ENCODE measurements at regions not wholly inside any gene's neighbourhood (a gene's known extent, or its start where the extent isn't known, plus 50 kb on each side); places are given as distances from the start of the nearest gene placed in this dataset.

DNA sequence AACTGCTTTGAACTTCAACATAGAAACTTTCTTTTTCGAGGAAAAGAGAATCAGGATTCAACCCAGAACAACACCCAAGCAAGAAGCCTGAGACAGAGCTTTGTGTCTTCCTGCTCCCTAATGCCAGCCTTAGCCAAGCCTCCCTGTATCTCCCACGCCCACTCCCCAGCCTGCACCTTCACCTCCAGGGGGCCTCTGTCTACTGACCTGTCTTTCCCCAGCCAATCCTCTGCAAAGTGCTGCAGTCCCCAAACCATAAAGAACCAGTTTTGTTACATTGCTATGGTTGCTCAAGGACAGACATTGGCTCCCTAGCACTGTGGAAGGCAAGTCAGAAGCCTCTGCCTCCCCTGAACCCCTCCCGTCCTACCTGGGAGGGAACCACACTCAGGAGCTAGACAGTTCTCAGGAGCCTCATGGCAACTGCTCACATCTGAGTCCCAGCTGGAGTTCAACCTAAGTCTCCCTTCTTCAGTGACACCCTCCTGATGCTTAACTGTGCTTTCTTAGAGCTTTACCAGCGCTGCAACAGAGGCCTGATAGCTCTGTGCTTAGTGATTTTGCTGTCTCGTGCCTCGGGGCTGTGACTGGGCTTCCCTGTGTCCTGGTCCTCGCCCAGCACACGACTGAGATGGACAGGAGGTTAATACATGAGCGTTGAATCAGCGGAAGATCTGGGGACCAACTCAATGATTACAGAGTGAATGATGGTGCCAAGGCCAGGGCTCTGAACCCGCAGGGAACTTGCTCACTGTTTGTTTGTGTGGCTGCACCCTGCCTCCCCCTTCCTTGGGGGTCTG lies 101.5 kb upstream of the DUSP22 start:
- no peak for TF ChIP-seq CTCF (IDR thresholded peaks at IDR 0.05; ENCODE audit: partially characterized antibody, unreplicated experiment)

DNA sequence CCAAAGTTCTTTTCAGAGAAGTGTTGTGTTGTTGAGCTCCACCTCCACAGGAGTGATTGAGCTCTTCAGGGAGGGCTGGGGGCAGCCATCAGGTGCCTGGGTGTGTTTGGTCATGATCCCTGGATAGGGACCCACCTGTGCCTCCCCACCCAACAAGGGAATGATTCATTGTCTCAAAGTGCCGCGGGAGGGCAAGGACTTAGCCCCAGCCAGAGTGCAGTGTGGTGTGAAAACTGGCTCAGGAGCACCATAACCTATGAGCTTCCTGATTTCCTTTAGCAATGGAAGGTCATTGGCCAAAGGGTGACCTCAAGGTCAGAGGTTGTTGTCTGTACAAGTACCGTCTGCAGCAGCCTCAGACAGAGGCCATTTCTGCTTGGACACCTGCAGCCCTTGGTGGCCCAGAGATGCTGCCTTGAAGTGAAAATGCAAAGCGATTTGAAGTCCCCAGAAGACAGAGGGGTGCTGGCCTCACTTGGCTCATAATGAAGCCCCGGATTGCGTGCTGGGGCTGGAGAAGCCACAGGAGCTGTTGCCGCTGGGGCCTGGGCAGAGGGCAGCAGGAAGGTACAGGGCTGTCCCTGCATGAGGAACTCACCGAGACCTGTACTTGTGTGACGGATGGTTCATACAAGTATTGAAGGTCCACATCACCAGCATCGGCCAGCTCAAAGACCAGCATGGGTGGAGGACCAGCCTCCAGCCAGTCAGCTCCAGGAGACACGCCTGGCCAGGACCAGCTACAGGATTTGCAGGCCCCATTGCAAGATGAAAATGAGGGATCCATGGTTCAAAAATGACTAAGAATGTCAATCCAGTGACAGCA lies 100.6 kb upstream of the DUSP22 start:
- Mint-ChIP-seq H3K27me3 (ENCODE audit: unreplicated experiment) (peaks cover 10% of the 10 kb centered on the region), H3K36me3 (ENCODE audit: unreplicated experiment) (peaks cover 4% of the 10 kb centered on the region), H3K4me1 (ENCODE audit: low read depth, unreplicated experiment) (peaks cover 5% of the 10 kb centered on the region), H3K4me3 (ENCODE audit: unreplicated experiment) (no peak overlapping the region), H3K9me3 (ENCODE audit: unreplicated experiment) (peaks cover 3% of the 10 kb centered on the region), H3K27ac (ENCODE audit: unreplicated experiment) (no peak overlapping the region)
- no peak for DNase-seq
- TF ChIP-seq CTCF (IDR thresholded peaks at IDR 0.05; ENCODE audit: partially characterized antibody, unreplicated experiment): no peak

More for the DNA sequence above, 101.5 kb upstream of the DUSP22 start:
- Mint-ChIP-seq H3K27me3 (ENCODE audit: unreplicated experiment) (peaks cover 8% of the 10 kb centered on the region), H3K36me3 (ENCODE audit: unreplicated experiment) (no peaks in the 10 kb centered on the region), H3K9me3 (ENCODE audit: unreplicated experiment) (peaks cover 1% of the 10 kb centered on the region), H3K4me1 (ENCODE audit: low read depth, unreplicated experiment) (peaks cover 5% of the 10 kb centered on the region), H3K4me3 (ENCODE audit: unreplicated experiment) (no peak overlapping the region), H3K27ac (ENCODE audit: unreplicated experiment) (no peak overlapping the region)
- DNase-seq: no peak

GRCh38 chr6:192313-192664 lies 100.0 kb upstream of the DUSP22 start:
- no peak overlapping the region for H3K27ac Mint-ChIP-seq (ENCODE audit: unreplicated experiment)
- H3K36me3 Mint-ChIP-seq (ENCODE audit: unreplicated experiment): peaks cover 4% of the 10 kb centered on the region
- TF ChIP-seq CTCF (IDR thresholded peaks at IDR 0.05; ENCODE audit: partially characterized antibody, unreplicated experiment): no peak

DNA sequence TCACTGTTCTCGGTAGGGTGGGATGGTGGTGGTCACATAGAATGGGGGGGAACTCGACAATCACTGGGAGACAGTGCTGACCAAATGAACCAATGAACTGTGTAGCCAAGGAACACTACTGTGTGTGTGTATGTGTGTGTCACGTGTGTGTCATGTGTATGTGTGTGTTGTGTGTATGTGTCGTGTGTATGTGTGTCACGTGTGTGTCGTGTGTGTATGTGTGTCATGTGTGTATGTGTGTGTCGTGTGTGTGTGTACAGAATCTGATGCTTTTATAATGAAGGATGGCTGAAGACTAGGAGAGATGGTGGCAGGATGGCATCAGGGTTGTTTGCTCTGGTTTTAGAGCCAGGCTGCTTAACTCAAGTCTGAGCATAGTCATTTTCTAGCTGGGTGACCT lies 99.1 kb upstream of the DUSP22 start:
- TF ChIP-seq CTCF (IDR thresholded peaks at IDR 0.05; ENCODE audit: partially characterized antibody, unreplicated experiment): no peak
- H3K36me3 Mint-ChIP-seq (ENCODE audit: unreplicated experiment): peaks cover 4% of the 10 kb centered on the region
- no peak for DNase-seq
- H3K27ac Mint-ChIP-seq (ENCODE audit: unreplicated experiment): no peak overlapping the region
- H3K9me3 Mint-ChIP-seq (ENCODE audit: unreplicated experiment): peaks cover 3% of the 10 kb centered on the region
- H3K27me3 Mint-ChIP-seq (ENCODE audit: unreplicated experiment): peaks cover 10% of the 10 kb centered on the region
- no peak overlapping the region for H3K4me3 Mint-ChIP-seq (ENCODE audit: unreplicated experiment)
- H3K4me1 Mint-ChIP-seq (ENCODE audit: low read depth, unreplicated experiment): no peaks in the 10 kb centered on the region

More at GRCh38 chr6:192313-192664, 100.0 kb upstream of the DUSP22 start:
- no peak for DNase-seq
- Mint-ChIP-seq H3K4me1 (ENCODE audit: low read depth, unreplicated experiment) (peaks cover 5% of the 10 kb centered on the region), H3K4me3 (ENCODE audit: unreplicated experiment) (no peak overlapping the region), H3K27me3 (ENCODE audit: unreplicated experiment) (peaks cover 10% of the 10 kb centered on the region), H3K9me3 (ENCODE audit: unreplicated experiment) (peaks cover 3% of the 10 kb centered on the region)

Measured in glutamatergic neuron (in vitro differentiated cells).